Liver (tissue), 8 donors: ENCODE measurements at regions not wholly inside any gene's neighbourhood (a gene's known extent, or its start where the extent isn't known, plus 50 kb on each side); places are given as distances from the start of the nearest gene placed in this dataset.

ENCODE experiments used
- DNase-seq: peaks from one replicate; pipeline ENCODE4 v3.0.0-alpha.2; 2017; ENCODE audit warnings: low spot score
- H3K27ac ChIP-seq, 2 donors: one replicate each; pipeline ENCODE4 v1.7.0; 2013; ENCODE audit warnings: inconsistent platforms in 2 of 2, low read length in 2 of 2, control low read depth in 1 of 2, low read depth in 1 of 2, mild to moderate bottlenecking in 1 of 2
- H3K27me3 ChIP-seq, 4 donors: one replicate each; pipeline versions ENCODE4 v1.6.1 to v1.7.0; 2013; ENCODE audit warnings: low read length in 3 of 4, inconsistent platforms in 1 of 4, mild to moderate bottlenecking in 1 of 4, moderate library complexity in 1 of 4; ENCODE audit not compliant: control insufficient read depth in 4 of 4, insufficient read depth in 4 of 4
- H3K36me3 ChIP-seq, 4 donors: one replicate each; pipeline versions ENCODE4 v1.6.1 to v1.7.0; 2013; ENCODE audit warnings: low read length in 3 of 4, mild to moderate bottlenecking in 3 of 4, low read depth in 1 of 4, moderate library complexity in 1 of 4; ENCODE audit not compliant: control insufficient read depth in 4 of 4, insufficient read depth in 3 of 4
- H3K4me1 ChIP-seq, 4 donors: one replicate each; pipeline versions ENCODE4 v1.6.1 to v1.7.0; 2013; ENCODE audit warnings: low read length in 3 of 4, mild to moderate bottlenecking in 3 of 4, moderate library complexity in 1 of 4; ENCODE audit not compliant: control insufficient read depth in 4 of 4, insufficient read depth in 4 of 4
- H3K4me3 ChIP-seq, 3 donors: one replicate each; pipeline versions ENCODE4 v1.6.1 to v1.7.0; 2013; ENCODE audit warnings: low read length in 3 of 3, control low read depth in 1 of 3, low read depth in 1 of 3, mild to moderate bottlenecking in 1 of 3
- H3K9ac ChIP-seq, 2 donors: one replicate each; pipeline ENCODE4 v1.7.0; 2013; ENCODE audit warnings: low read length in 2 of 2, mild to moderate bottlenecking in 2 of 2, moderate library complexity in 2 of 2, control low read depth in 1 of 2, low read depth in 1 of 2
- H3K9me3 ChIP-seq, 4 donors: one replicate each; pipeline versions ENCODE4 v1.6.1 to v1.7.0; 2013; ENCODE audit warnings: low read length in 3 of 4; ENCODE audit not compliant: control insufficient read depth in 4 of 4
- ATF3 ChIP-seq: IDR thresholded peaks from 2 replicates; pipeline ENCODE4 v1.6.1; 2016; ENCODE audit warnings: antibody characterized with exemption
- CTCF ChIP-seq: fragments of 150-350 bp; IDR thresholded peaks from 2 replicates; pipeline ENCODE4 v1.5.1; 2017; ENCODE audit warnings: improper control_type of control experiment, low read depth, low read length; ENCODE audit not compliant: missing input control
- FOXA2 ChIP-seq: IDR thresholded peaks from 2 replicates; pipeline ENCODE4 v1.6.1; 2016; ENCODE audit warnings: antibody characterized with exemption
- GABPA ChIP-seq, 2 donors: IDR thresholded peaks in 1 of 2; conservative IDR thresholded peaks in 1 of 2; 2 replicates each; pipeline ENCODE4 v1.6.1; 2016; ENCODE audit warnings: antibody characterized with exemption in 2 of 2, mild to moderate bottlenecking in 1 of 2, moderate library complexity in 1 of 2
- HNF4G ChIP-seq: IDR thresholded peaks from 2 replicates; pipeline ENCODE4 v1.6.1; 2016; ENCODE audit warnings: antibody characterized with exemption
- JUND ChIP-seq, 2 donors: IDR thresholded peaks; 2 replicates each; pipeline ENCODE4 v1.6.1; 2016; ENCODE audit warnings: antibody characterized with exemption in 2 of 2
- MAX ChIP-seq: IDR thresholded peaks from 2 replicates; pipeline ENCODE4 v1.6.1; 2016; ENCODE audit warnings: antibody characterized with exemption
- NR2F2 ChIP-seq: IDR thresholded peaks from 2 replicates; pipeline ENCODE4 v1.6.1; 2016; ENCODE audit warnings: antibody characterized with exemption
- RAD21 ChIP-seq, 2 donors: IDR thresholded peaks; 2 replicates each; pipeline ENCODE4 v1.6.1; 2016; ENCODE audit warnings: antibody characterized with exemption in 2 of 2, mild to moderate bottlenecking in 2 of 2
- REST ChIP-seq: IDR thresholded peaks from 2 replicates; pipeline ENCODE4 v1.6.1; 2016; ENCODE audit warnings: antibody characterized with exemption, mild to moderate bottlenecking
- RXRA ChIP-seq, 2 donors: IDR thresholded peaks; 2 replicates each; pipeline ENCODE4 v1.6.1; 2017 to 2018; ENCODE audit warnings: antibody characterized with exemption in 2 of 2, mild to moderate bottlenecking in 1 of 2
- SP1 ChIP-seq: IDR thresholded peaks from 2 replicates; pipeline ENCODE4 v1.6.1; 2018; ENCODE audit warnings: antibody characterized with exemption, mild to moderate bottlenecking
- TAF1 ChIP-seq: conservative IDR thresholded peaks from 2 replicates; pipeline ENCODE4 v1.6.1; 2016; ENCODE audit warnings: antibody characterized with exemption, mild to moderate bottlenecking
- YY1 ChIP-seq: IDR thresholded peaks from 2 replicates; pipeline ENCODE4 v1.6.1; 2016; ENCODE audit warnings: antibody characterized with exemption, mild to moderate bottlenecking
- ZBTB33 ChIP-seq: IDR thresholded peaks from 2 replicates; pipeline ENCODE4 v1.6.1; 2016; ENCODE audit warnings: antibody characterized with exemption
- WGBS: extraction: QIAGEN DNeasy Blood & Tissue Kit; methylation state at CpG from one replicate; pipeline ENCODE4 v1.1.7; 2013; 5-methylcytosine and 5-hydroxymethylcytosine counted together
- donor health status: healthy.
- donor health status: healthy.
- donor health status: healthy.
- donor health status: healthy.
- donor health status: healthy.

GRCh38 chr2:65729246-65729645, 296.8 kb upstream of the SPRED2 start (continued):
- no peak for TF ChIP-seq RXRA (IDR thresholded peaks at IDR 0.05)

GRCh38 chr2:65728477-65729180, 296.2 kb upstream of the SPRED2 start:
- Histone ChIP-seq H3K27ac (no peak overlapping the region), H3K4me1 (no peaks in the 10 kb centered on the region), H3K9me3 (peaks cover 0 to 2% (median 0%) of the 10 kb centered on the region in 4 donors), H3K36me3 (no peaks in the 10 kb centered on the region), H3K9ac (no peak overlapping the region), H3K27me3 (no peaks in the 10 kb centered on the region), H3K4me3 (no peak overlapping the region)
- 87% methylated on average over 5 of the region's 5 CpGs for WGBS
- TF ChIP-seq RAD21 (IDR thresholded peaks at IDR 0.05) (no peak), FOXA2 (no peak), NR2F2 (no peak), MAX (no peak), YY1 (no peak), REST (no peak), RXRA (IDR thresholded peaks at IDR 0.05) (no peak), SP1 (no peak), ZBTB33 (no peak)
- DNase-seq = no peak

- no peaks in the 10 kb centered on the region for H3K27me3 ChIP-seq
- no peaks in the 10 kb centered on the region for H3K4me1 ChIP-seq
- DNase-seq = no peak
- no peaks in the 10 kb centered on the region for H3K36me3 ChIP-seq
- WGBS = 81% methylated on average over 3 of the region's 3 CpGs
- H3K4me3 ChIP-seq = no peak overlapping the region
- H3K27ac ChIP-seq = no peak overlapping the region
- H3K9me3 ChIP-seq = peaks cover 0 to 2% (median 0%) of the 10 kb centered on the region in 4 donors
- no peak overlapping the region for H3K9ac ChIP-seq
- TF ChIP-seq HNF4G (no peak), GABPA (IDR thresholded peaks at IDR 0.05 in 1 of 2, conservative IDR thresholded peaks at IDR 0.05 in 1 of 2) (no peak), MAX (no peak), YY1 (no peak), FOXA2 (no peak), TAF1 (no peak), ATF3 (no peak), JUND (IDR thresholded peaks at IDR 0.05) (no peak), ZBTB33 (no peak), NR2F2 (no peak), REST (no peak), CTCF (no peak), RXRA (IDR thresholded peaks at IDR 0.05) (no peak)
Observed at GRCh38 chr2:65727816-65728215, 295.4 kb upstream of the SPRED2 start.
